ENCODE measurements at regions not wholly inside any gene's neighbourhood (a gene's known extent, or its start where the extent isn't known, plus 50 kb on each side); places are given as distances from the start of the nearest gene placed in this dataset.

GRCh38 chr7:32256376-32256775 is 186.2 kb upstream of the PDE1C start:
- Mint-ChIP-seq H3K4me3 (ENCODE audit: unreplicated experiment) (no peak overlapping the region), H3K4me1 (ENCODE audit: unreplicated experiment) (no peaks in the 10 kb centered on the region), H3K36me3 (ENCODE audit: unreplicated experiment) (no peaks in the 10 kb centered on the region), H3K27me3 (ENCODE audit: unreplicated experiment) (peaks cover 14% of the 10 kb centered on the region), H3K9me3 (ENCODE audit: unreplicated experiment) (no peaks in the 10 kb centered on the region), H3K27ac (ENCODE audit: unreplicated experiment) (no peak overlapping the region)
- DNase-seq (ENCODE audit: extremely low spot score, unreplicated experiment), result no peak
- TF ChIP-seq, protein P1, sequence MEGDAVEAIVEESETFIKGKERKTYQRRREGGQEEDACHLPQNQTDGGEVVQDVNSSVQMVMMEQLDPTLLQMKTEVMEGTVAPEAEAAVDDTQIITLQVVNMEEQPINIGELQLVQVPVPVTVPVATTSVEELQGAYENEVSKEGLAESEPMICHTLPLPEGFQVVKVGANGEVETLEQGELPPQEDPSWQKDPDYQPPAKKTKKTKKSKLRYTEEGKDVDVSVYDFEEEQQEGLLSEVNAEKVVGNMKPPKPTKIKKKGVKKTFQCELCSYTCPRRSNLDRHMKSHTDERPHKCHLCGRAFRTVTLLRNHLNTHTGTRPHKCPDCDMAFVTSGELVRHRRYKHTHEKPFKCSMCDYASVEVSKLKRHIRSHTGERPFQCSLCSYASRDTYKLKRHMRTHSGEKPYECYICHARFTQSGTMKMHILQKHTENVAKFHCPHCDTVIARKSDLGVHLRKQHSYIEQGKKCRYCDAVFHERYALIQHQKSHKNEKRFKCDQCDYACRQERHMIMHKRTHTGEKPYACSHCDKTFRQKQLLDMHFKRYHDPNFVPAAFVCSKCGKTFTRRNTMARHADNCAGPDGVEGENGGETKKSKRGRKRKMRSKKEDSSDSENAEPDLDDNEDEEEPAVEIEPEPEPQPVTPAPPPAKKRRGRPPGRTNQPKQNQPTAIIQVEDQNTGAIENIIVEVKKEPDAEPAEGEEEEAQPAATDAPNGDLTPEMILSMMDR (IDR thresholded peaks at IDR 0.05), result no peak

DNA sequence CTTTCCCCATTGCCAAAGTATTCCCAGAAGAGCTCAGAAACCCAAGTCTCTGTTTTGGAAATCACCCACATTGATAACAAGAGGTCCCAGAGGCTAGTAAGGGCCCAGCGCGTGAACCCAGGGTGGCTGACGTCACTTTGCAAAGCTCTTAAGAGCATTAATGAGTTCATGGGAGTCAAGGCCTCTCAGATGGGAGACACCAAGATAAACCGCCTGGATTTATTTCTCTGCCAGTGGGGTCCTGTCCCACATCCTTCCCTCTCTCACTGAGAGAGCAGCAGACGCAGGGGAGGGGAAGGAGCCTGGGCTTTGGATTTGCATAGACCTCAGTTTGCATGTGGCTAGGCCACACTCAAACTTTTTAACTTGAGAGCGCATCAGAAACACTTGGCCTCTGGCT is 184.8 kb upstream of the PDE1C start:
- Mint-ChIP-seq H3K36me3 (ENCODE audit: unreplicated experiment) (no peaks in the 10 kb centered on the region), H3K27me3 (ENCODE audit: unreplicated experiment) (peaks cover 20% of the 10 kb centered on the region), H3K4me3 (ENCODE audit: unreplicated experiment) (no peak overlapping the region), H3K4me1 (ENCODE audit: unreplicated experiment) (no peaks in the 10 kb centered on the region), H3K27ac (ENCODE audit: unreplicated experiment) (no peak overlapping the region), H3K9me3 (ENCODE audit: unreplicated experiment) (no peaks in the 10 kb centered on the region)
- TF ChIP-seq, protein P1 (IDR thresholded peaks at IDR 0.05), result no peak
- no peak for DNase-seq (ENCODE audit: extremely low spot score, unreplicated experiment)

GRCh38 chr7:32253299-32253698 is 183.1 kb upstream of the PDE1C start:
- Mint-ChIP-seq H3K27ac (ENCODE audit: unreplicated experiment) (no peak overlapping the region), H3K9me3 (ENCODE audit: unreplicated experiment) (no peaks in the 10 kb centered on the region), H3K4me1 (ENCODE audit: unreplicated experiment) (no peaks in the 10 kb centered on the region), H3K4me3 (ENCODE audit: unreplicated experiment) (no peak overlapping the region), H3K27me3 (ENCODE audit: unreplicated experiment) (peaks cover 32% of the 10 kb centered on the region), H3K36me3 (ENCODE audit: unreplicated experiment) (no peaks in the 10 kb centered on the region)
- TF ChIP-seq, protein P1 (IDR thresholded peaks at IDR 0.05), result no peak
- no peak for DNase-seq (ENCODE audit: extremely low spot score, unreplicated experiment)

- Mint-ChIP-seq H3K4me3 (ENCODE audit: unreplicated experiment) (no peak overlapping the region), H3K4me1 (ENCODE audit: unreplicated experiment) (no peaks in the 10 kb centered on the region), H3K9me3 (ENCODE audit: unreplicated experiment) (no peaks in the 10 kb centered on the region), H3K36me3 (ENCODE audit: unreplicated experiment) (no peaks in the 10 kb centered on the region), H3K27ac (ENCODE audit: unreplicated experiment) (no peak overlapping the region), H3K27me3 (ENCODE audit: unreplicated experiment) (peaks cover 31% of the 10 kb centered on the region)
- no peak for DNase-seq (ENCODE audit: extremely low spot score, unreplicated experiment)
- TF ChIP-seq, protein P1 (IDR thresholded peaks at IDR 0.05), result no peak
Measured at GRCh38 chr7:32251659-32252058, 181.5 kb upstream of the PDE1C start.

GRCh38 chr7:32250471-32251260 is 180.5 kb upstream of the PDE1C start:
- no peak overlapping the region for H3K4me3 Mint-ChIP-seq (ENCODE audit: unreplicated experiment)
- peaks cover 31% of the 10 kb centered on the region for H3K27me3 Mint-ChIP-seq (ENCODE audit: unreplicated experiment)
- no peaks in the 10 kb centered on the region for H3K36me3 Mint-ChIP-seq (ENCODE audit: unreplicated experiment)
- no peak overlapping the region for H3K27ac Mint-ChIP-seq (ENCODE audit: unreplicated experiment)
- H3K9me3 Mint-ChIP-seq (ENCODE audit: unreplicated experiment), result no peaks in the 10 kb centered on the region
- H3K4me1 Mint-ChIP-seq (ENCODE audit: unreplicated experiment), result no peaks in the 10 kb centered on the region
- no peak for DNase-seq (ENCODE audit: extremely low spot score, unreplicated experiment)
- TF ChIP-seq, protein P1 (IDR thresholded peaks at IDR 0.05), result no peak

All from osteocyte (in vitro differentiated cells).